Activated CD8-positive, alpha-beta T cell treated with anti-CD3 and anti-CD28 coated beads for 36 hours (primary cell): ENCODE measurements at regions not wholly inside any gene's neighbourhood (a gene's known extent, or its start where the extent isn't known, plus 50 kb on each side); places are given as distances from the start of the nearest gene placed in this dataset.

Source experiments
- ATAC-seq: fragments of 200-7000 bp; cut with Tn5 transposase; one replicate; pipeline ENCODE4 v1.10.0; 2021; ENCODE audit warnings: mild to moderate bottlenecking, moderate library complexity
- CTCF ChIA-PET: fragments of 350-600 bp; sonication (Branson Sonifier 250); formaldehyde crosslinking; loops from one replicate; lab custom pipeline; 2021; ENCODE audit warnings: antibody characterized with exemption; lab: Charles Lee
- POLR2A ChIA-PET: fragments of 350-600 bp; sonication (Branson Sonifier 250); formaldehyde crosslinking; loops from one replicate; lab custom pipeline; 2021; ENCODE audit warnings: antibody characterized with exemption; lab: Charles Lee
- DNase-seq: peaks from one replicate; pipeline ENCODE4 v3.0.0-alpha.2; 2020
- H3K27ac Mint-ChIP-seq: one replicate; pipeline ENCODE4 v1.8.0; 2021; ENCODE audit warnings: mild to moderate bottlenecking, mixed read lengths
- H3K27me3 Mint-ChIP-seq: one replicate; pipeline ENCODE4 v1.8.0; 2021; ENCODE audit warnings: mixed read lengths
- H3K36me3 Mint-ChIP-seq: one replicate; pipeline ENCODE4 v1.8.0; 2021; ENCODE audit warnings: low read depth, mixed read lengths
- H3K4me1 Mint-ChIP-seq: one replicate; pipeline ENCODE4 v1.8.0; 2021; ENCODE audit warnings: low read depth, mixed read lengths
- H3K4me3 Mint-ChIP-seq: one replicate; pipeline ENCODE4 v1.8.0; 2021; ENCODE audit warnings: mild to moderate bottlenecking, moderate library complexity, mixed read lengths
- H3K9me3 Mint-ChIP-seq: one replicate; pipeline ENCODE4 v1.8.0; 2021; ENCODE audit warnings: mixed read lengths
- intact Hi-C: fragments of 100-400 bp; cut with micrococcal nuclease; formaldehyde crosslinking; loops from one replicate; pipeline ENCODE4 v1.10.0; 2022
- TF ChIP-seq, protein P1 (sequence below): fragments of 200-600 bp; IDR thresholded peaks from one replicate; pipeline ENCODE4 v1.8.0; 2022; ENCODE audit warnings: antibody characterized with exemption, mild to moderate bottlenecking

DNA sequence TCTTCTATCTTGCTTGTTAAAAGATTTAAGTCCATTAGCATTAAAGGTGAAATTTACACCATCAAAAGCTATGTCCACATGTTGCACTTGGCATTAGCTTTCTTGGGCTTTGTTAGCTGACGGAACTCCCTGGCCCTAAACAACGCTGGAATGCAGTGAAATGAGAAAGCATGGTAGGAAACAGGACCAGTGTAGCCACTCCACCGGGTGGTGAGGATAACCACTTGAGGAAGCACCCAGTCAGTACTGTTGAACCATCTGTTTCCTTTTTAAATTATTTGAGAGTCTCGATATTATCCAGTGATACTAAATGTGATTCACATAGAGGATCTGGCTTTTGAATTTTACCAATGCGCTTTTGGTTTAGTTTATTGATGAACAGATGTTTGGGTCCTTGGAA lies 374.9 kb upstream of the NOX3 start:
- TF ChIP-seq, protein P1, sequence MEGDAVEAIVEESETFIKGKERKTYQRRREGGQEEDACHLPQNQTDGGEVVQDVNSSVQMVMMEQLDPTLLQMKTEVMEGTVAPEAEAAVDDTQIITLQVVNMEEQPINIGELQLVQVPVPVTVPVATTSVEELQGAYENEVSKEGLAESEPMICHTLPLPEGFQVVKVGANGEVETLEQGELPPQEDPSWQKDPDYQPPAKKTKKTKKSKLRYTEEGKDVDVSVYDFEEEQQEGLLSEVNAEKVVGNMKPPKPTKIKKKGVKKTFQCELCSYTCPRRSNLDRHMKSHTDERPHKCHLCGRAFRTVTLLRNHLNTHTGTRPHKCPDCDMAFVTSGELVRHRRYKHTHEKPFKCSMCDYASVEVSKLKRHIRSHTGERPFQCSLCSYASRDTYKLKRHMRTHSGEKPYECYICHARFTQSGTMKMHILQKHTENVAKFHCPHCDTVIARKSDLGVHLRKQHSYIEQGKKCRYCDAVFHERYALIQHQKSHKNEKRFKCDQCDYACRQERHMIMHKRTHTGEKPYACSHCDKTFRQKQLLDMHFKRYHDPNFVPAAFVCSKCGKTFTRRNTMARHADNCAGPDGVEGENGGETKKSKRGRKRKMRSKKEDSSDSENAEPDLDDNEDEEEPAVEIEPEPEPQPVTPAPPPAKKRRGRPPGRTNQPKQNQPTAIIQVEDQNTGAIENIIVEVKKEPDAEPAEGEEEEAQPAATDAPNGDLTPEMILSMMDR: no peak
- no peaks in the 10 kb centered on the region for H3K27me3 Mint-ChIP-seq
- no peaks in the 10 kb centered on the region for H3K36me3 Mint-ChIP-seq
- no peak for ATAC-seq
- intact Hi-C loops: no loop called here
- DNase-seq: no peak
- no peaks in the 10 kb centered on the region for H3K4me1 Mint-ChIP-seq
- no peak overlapping the region for H3K4me3 Mint-ChIP-seq
- POLR2A ChIA-PET: no interaction called here
- H3K9me3 Mint-ChIP-seq: no peaks in the 10 kb centered on the region
- CTCF ChIA-PET: no interaction called here
- no peak overlapping the region for H3K27ac Mint-ChIP-seq

DNA sequence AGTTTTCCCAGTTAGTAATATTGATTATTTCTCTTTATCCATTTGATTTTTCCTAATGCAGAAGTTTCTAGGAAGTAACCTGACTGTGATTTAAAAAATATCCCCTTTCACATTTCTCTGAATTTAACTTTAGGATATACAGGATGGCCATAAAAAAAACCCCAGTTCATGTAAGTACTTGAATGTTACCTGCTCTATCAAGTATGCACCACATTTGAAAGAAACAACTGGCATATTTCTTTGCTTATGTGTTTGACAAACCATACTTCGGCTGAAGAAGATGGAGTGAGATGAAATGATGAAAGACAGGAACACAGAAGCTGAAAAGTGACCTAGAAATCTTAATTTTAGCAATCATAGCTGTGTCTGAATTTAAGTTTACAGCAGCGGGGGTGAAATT lies 374.0 kb upstream of the NOX3 start:
- TF ChIP-seq, protein P1: no peak
- H3K36me3 Mint-ChIP-seq: no peaks in the 10 kb centered on the region
- no peak for DNase-seq
- intact Hi-C loops: no loop called here
- H3K9me3 Mint-ChIP-seq: no peaks in the 10 kb centered on the region
- no peaks in the 10 kb centered on the region for H3K27me3 Mint-ChIP-seq
- POLR2A ChIA-PET: no interaction called here
- no peak for ATAC-seq
- H3K4me3 Mint-ChIP-seq: no peak overlapping the region
- H3K4me1 Mint-ChIP-seq: no peaks in the 10 kb centered on the region
- no peak overlapping the region for H3K27ac Mint-ChIP-seq
- CTCF ChIA-PET: no interaction called here

DNA sequence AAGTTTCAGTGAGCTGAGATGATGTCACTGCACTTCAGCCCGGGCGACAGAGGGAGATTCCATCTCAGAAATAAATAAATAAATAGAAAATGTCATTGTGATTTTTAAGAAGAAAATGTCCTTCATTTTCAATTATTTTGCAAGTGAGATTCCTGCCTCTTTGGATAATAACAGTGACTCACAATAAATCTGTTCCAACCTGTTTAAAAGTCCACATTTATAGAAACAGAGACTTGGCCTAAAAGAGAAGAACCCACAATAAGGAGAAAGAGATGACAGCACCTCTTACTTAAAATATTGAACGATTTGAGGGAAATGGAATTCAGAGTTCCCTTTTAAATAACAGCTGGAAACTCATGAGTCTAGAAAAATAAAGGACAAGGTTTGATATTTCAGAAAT lies 373.4 kb upstream of the NOX3 start:
- ATAC-seq: no peak
- CTCF ChIA-PET: no interaction called here
- Mint-ChIP-seq H3K36me3 (no peaks in the 10 kb centered on the region), H3K27me3 (no peaks in the 10 kb centered on the region), H3K9me3 (no peaks in the 10 kb centered on the region), H3K4me3 (no peak overlapping the region), H3K27ac (no peak overlapping the region), H3K4me1 (no peaks in the 10 kb centered on the region)
- intact Hi-C loops: no loop called here
- no peak for DNase-seq
- POLR2A ChIA-PET: no interaction called here
- TF ChIP-seq, protein P1: no peak

DNA sequence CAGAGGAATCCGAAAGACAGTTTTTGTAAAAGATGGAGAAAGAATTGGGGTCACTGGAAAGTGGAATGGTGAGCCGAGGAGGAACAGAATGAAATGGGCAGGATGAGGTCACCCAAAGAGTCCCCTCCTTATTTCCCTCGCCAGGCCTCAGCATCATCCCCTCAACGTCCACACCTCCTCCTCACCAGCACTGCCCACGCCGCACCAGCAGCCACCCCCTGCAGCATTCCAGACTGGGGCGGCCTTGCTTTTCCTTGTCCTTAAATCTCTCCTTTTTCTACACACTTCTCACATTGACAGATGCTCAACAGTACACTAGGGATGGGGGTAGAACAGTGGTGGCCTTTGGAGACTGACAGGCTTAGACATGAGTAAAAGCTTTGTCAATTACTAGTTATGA lies 363.1 kb upstream of the NOX3 start:
- no peak overlapping the region for H3K4me3 Mint-ChIP-seq
- POLR2A ChIA-PET: no interaction called here

DNA sequence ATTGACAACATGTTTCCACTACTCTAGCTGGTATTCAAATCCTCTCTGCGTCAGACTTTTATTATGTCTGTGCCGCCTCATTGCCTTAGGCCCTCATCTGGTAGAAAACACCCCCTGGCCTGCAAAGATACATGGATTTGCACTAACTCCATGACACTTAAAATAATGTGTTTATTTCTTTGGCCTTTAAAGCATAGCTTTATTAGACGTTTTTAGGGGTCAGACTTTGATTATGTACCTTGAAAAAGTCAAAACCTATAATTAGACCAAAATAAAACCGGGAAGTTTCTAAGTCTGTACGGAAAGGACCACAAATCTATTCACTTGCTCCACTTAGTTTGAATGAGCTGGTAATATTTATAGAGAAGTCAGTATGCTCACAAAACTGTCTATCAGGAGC lies 357.9 kb upstream of the NOX3 start:
- ATAC-seq (no peak), DNase-seq (no peak)
- H3K27ac Mint-ChIP-seq: no peak overlapping the region
- H3K9me3 Mint-ChIP-seq: no peaks in the 10 kb centered on the region
- H3K27me3 Mint-ChIP-seq: no peaks in the 10 kb centered on the region
- no peak overlapping the region for H3K4me3 Mint-ChIP-seq
- ChIA-PET CTCF (no interaction called here), POLR2A (no interaction called here)
- no peaks in the 10 kb centered on the region for H3K4me1 Mint-ChIP-seq
- intact Hi-C loops: no loop called here
- TF ChIP-seq, protein P1: no peak
- no peaks in the 10 kb centered on the region for H3K36me3 Mint-ChIP-seq

More for the DNA sequence above, 363.1 kb upstream of the NOX3 start:
- Mint-ChIP-seq H3K4me1 (no peaks in the 10 kb centered on the region), H3K36me3 (no peaks in the 10 kb centered on the region), H3K27me3 (no peaks in the 10 kb centered on the region), H3K27ac (no peak overlapping the region), H3K9me3 (no peaks in the 10 kb centered on the region)
- DNase-seq: no peak
- ATAC-seq: no peak
- TF ChIP-seq, protein P1: no peak
- intact Hi-C loops: no loop called here
- CTCF ChIA-PET: no interaction called here
